ENCODE measurements at regions not wholly inside any gene's neighbourhood (a gene's known extent, or its start where the extent isn't known, plus 50 kb on each side); places are given as distances from the start of the nearest gene placed in this dataset.
A peak's percentile ranks its signal among the peaks of the same experiment; 100 is the strongest.
"Not testable (repeated sequence)": the region's sequence is repeated elsewhere in the genome, so short reads cannot be mapped to it uniquely, and the experiment has no call there.

DNA sequence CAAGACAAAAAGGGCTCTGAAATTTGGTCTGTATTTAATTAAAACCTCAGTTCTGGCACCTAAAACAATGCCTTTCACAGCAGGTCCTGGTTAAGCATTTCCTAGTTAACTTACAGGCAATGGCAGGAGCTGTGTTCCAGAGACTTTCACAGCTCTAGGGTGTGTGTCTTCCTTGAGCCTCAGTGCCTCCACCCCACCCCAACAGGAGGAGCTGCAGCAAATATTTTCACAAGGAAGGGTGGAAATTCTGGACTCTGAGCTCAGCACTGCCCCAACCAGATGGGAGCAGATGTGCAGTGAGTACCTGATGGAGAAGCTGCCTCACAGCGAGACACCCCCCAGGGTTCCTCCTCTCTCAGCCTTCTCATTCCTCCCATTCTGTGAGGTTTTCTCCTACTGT lies 106.3 kb upstream of the SPATA12 start:
- no peak for DNase-seq

DNA sequence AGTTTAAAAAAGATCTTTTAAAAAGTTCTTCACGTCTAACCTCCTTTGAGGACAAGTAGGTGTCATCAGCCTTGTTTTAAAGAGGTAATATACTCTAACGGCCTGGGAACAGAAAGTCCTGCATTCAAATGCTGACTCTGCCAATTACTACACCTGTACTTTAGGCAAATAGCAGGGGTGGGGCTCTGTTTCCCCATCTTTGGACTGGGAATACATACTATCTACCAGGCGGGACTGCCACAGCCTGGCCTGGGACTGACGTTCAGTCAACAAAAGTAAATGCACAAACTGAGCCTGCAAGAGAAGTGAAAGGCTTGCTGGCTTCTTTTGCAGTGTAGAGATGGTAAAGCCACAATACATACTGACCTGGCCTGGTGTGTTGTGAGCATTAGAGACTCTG lies 107.6 kb upstream of the SPATA12 start:
- DNase-seq = no peak

- peak in 1 of 2 donors; percentile 31 for DNase-seq
These were observed 108.4 kb upstream of the SPATA12 start for GRCh38 chr3:56952061-56952460.

GRCh38 chr3:56951366-56951765 lies 109.1 kb upstream of the SPATA12 start:
- no peak for DNase-seq

- not testable (repeated sequence) for DNase-seq
These were observed 115.1 kb upstream of the SPATA12 start for GRCh38 chr3:56945378-56945777.

GRCh38 chr3:56942523-56942922 lies 117.9 kb upstream of the SPATA12 start:
- no peak for DNase-seq

DNA sequence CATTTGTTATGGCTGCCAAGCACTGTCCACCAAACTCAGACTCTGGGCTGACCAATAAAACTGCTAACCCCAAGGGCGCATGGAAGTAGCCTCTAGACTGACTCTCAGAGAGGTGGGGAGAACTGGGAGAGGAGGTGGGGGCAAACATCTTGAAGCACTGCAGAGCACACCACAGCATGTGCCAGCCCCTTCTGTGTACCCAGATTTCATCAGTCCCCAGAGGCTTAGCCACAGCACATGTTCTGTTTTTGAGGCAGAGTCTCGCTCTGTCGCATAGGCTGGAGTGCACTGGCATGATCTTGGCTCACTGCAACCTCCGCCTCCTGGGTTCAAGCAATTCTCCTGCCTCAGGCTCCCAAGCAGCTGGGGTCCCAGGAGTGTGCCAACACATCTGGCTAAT lies 119.5 kb upstream of the SPATA12 start:
- DNase-seq = no peak

DNA sequence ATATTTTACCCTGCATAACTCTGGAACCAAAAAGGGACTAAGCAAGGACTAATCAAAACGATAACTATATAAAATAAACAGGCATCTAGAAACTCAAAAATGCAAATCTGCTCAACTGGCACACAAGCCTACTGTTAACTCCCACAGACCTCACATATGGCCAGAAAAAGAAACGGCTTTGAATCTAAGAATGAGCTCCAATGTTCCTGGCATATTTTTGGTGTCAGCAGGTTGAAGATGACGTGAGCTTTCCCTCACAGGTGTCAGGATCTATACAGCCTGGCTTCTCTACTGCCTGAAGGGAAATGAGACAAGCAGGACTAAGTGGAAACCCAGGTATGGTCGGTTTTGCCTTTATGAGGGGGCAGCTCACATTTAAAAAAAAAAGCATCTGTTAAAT lies 120.1 kb upstream of the SPATA12 start:
- no peak for DNase-seq

DNA sequence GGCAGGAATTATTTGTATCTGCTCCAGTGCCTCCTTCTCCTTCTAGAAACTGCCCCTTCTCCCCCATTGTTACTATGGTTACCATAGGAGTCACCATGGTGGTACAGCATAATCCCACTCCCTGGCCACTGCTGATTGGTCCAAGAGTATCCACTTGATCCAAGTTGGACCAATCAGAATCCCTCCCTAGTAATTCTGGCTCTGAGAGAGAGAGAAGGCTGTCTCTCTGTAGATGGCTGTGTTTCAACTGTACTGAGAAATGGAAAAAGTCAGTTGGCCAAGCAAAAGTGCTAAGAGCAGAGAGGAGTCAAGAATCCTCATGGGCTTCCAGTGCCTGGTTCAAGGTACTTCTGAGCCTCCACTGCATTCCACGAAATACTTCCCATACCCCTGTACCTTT lies 120.6 kb upstream of the SPATA12 start:
- DNase-seq = no peak

- no peak for DNase-seq
These were observed 121.9 kb upstream of the SPATA12 start for GRCh38 chr3:56938530-56938929.

GRCh38 chr3:56937580-56937979 lies 122.9 kb upstream of the SPATA12 start:
- peak in 1 of 2 donors; percentile 56 for DNase-seq

GRCh38 chr3:56935811-56936210 lies 124.7 kb upstream of the SPATA12 start:
- no peak for DNase-seq

GRCh38 chr3:56934481-56934880 lies 126.0 kb upstream of the SPATA12 start:
- not testable (repeated sequence) for DNase-seq

DNA sequence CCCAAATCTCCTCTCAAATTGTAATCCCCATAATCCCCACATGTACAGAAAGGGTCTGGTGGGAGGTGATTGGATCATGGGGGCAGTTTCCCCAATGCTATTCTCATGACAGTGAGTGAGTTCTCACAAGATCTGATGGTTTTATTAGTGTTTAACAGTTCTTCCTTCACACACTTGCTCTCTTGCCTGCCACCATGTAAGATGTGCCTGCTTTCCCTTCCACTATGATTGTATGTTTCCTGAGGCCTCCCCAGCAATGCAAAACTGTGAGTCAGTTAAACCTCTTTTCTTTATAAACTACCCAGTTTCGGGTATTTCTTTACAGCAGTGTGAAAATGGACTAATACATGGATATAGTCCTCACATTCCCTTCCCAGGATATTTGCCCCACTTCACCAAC lies 126.7 kb upstream of the SPATA12 start:
- no peak for DNase-seq

DNA sequence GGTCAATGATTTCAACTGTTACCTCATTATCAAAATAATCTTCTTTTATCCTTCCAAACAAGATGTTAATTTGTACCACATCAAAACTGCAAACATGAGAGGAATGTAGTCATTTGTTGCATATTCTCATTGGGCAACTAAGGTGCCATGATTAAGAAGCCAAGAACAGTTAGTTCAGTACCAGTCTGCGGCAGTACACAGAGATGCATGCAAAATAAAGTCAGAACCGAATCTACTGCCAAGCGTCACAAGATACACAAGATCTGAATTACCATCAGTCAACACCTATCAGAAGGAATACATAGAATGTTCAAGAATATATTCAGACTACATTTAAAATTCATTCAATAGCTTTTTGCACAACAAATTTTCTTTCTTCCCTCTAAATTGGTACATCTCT lies 127.6 kb upstream of the SPATA12 start:
- DNase-seq = no peak

DNA sequence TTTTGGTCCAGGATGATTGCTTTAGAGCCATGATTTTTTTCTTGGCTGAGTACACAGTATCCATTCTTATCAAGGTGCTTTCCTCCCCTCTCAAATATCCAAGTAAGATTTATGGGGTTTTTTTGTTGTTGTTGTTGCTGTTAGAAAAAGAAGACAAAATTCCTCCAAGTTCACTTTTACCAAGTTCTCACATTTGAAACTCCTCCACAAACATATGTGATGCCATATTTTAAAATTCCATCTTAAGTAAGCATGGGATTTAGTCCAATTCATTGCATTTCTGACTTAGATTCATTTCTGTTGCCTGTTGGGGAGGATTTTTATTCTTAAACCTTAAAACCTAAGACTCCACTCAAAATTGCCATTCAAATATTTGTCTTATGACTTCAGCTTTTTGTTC lies 128.6 kb upstream of the SPATA12 start:
- no peak for DNase-seq

- peak in 1 of 2 donors; percentile 31 for DNase-seq
These were observed 129.0 kb upstream of the ARHGEF3 start for GRCh38 chr3:56930706-56931105.

- DNase-seq = no peak
These were observed 128.3 kb upstream of the ARHGEF3 start for GRCh38 chr3:56929809-56930615.

- no peak for DNase-seq
These were observed 126.8 kb upstream of the ARHGEF3 start for GRCh38 chr3:56928379-56929068.

GRCh38 chr3:56927855-56928254 lies 126.1 kb upstream of the ARHGEF3 start:
- no peak for DNase-seq

DNA sequence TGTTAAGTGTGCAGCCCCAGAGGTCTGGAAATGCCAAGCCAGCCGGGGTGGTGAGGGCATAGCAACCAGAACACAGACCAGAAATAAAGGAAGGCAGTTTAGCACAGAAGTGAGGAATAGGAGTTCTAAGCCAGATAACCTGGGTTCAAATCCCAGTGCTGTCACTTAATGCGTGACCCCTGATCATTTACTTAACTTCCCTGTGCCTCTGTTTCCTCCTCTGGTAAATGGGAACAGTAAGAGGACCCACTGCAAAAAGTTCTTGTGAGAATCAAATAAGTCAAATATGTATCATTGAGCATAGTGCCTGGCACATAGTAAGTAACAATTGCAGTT lies 125.2 kb upstream of the ARHGEF3 start:
- DNase-seq = no peak

- no peak for DNase-seq
These were observed 124.6 kb upstream of the ARHGEF3 start for GRCh38 chr3:56926243-56926946.

DNA sequence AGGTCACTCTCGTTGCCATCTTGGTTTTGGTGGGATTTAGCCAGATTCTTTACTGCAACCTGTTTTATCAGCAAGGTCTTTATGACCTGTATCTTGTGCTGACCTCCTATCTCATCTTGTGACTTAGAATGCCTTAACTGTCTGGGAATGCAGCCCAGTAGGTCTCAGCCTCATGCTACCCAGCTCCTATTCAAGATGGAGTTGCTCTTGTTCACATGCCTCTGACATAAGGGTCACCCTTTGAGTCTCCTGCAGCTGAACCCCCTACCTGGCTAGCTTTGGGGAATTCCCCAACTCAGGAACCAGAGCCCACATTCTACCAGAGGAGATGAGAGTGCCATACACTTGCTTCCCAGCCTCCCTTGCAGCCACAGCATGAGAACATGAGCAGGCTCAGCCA lies 123.0 kb upstream of the ARHGEF3 start:
- DNase-seq = not testable (repeated sequence)

Data from bone marrow (tissue), 2 donors.